ENCODE measurements at regions not wholly inside any gene's neighbourhood (a gene's known extent, or its start where the extent isn't known, plus 50 kb on each side); places are given as distances from the start of the nearest gene placed in this dataset.
"Not testable (repeated sequence)": the region's sequence is repeated elsewhere in the genome, so short reads cannot be mapped to it uniquely, and the experiment has no call there.

DNA sequence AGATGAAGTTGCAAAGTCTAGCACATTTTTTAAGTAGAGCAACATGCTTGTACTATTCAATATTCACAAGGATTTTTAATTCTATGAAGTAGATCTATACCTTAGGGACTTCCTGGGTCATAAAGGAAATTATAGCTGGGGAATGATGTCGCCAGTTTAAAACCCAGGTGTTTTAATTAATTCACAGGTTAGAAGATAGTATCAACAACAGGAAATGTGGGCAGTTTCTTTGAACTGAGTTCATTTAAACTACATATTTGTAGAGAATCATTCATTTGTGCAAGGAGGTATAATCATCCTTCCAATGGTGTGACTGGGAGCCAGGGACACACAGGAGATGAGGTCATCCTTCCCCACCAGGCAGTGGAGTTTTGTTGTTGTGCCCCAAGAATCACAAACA is 181.3 kb upstream of the KLF3 start:
- no peak for TF ChIP-seq CTCF (IDR thresholded peaks at IDR 0.05)
- no peak for ATAC-seq (ENCODE audit: low FRiP score)

GRCh38 chr4:38483628-38484027 is 180.4 kb upstream of the KLF3 start:
- not testable (repeated sequence) for DNase-seq (ENCODE audit: low spot score); ATAC-seq (ENCODE audit: low FRiP score)

More for the DNA sequence above, 181.3 kb upstream of the KLF3 start:
- no peak for DNase-seq (ENCODE audit: low spot score)

- TF ChIP-seq CTCF (IDR thresholded peaks at IDR 0.05) = no peak
- DNase-seq (ENCODE audit: low spot score) = no peak
- ATAC-seq (ENCODE audit: low FRiP score) = peak; percentile 54
Observed at GRCh38 chr4:38489011-38489861, 174.8 kb upstream of the KLF3 start.

DNA sequence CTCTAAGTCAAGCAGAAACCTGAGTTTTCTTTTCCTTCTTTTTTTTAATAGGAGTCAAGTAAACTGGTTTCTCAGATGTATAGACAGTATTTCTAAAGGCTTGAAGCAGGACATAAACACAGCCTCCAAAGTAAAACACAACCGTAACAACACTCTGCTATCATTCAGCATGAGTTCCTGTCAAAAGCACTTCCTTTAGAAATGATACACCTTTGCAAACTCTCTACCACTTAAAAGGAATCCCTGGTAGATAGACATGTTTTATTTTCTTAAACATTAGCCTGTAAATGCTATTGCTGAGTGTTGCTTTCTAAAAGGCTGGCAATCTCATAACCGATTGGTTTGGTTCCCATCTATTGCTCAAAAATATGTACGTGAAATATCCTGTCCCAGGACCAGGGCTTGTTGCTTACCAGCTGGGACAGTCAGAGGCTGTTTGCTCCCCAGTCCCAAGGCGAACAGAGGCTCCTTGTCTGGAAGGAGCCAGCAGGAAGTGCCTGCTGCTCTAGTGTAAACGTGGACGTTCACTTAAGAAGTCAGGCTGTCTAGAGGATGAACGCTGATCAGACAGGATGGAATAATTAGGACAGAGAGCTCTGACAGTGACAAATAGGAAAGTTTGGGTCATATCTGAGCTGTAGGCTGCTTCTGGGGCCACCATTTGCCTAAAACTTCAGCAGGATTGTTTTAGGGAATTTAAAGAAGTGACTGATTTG is 173.9 kb upstream of the KLF3 start:
- DNase-seq (ENCODE audit: low spot score) (no peak), ATAC-seq (ENCODE audit: low FRiP score) (no peak)
- no peak for TF ChIP-seq CTCF (IDR thresholded peaks at IDR 0.05)

DNA sequence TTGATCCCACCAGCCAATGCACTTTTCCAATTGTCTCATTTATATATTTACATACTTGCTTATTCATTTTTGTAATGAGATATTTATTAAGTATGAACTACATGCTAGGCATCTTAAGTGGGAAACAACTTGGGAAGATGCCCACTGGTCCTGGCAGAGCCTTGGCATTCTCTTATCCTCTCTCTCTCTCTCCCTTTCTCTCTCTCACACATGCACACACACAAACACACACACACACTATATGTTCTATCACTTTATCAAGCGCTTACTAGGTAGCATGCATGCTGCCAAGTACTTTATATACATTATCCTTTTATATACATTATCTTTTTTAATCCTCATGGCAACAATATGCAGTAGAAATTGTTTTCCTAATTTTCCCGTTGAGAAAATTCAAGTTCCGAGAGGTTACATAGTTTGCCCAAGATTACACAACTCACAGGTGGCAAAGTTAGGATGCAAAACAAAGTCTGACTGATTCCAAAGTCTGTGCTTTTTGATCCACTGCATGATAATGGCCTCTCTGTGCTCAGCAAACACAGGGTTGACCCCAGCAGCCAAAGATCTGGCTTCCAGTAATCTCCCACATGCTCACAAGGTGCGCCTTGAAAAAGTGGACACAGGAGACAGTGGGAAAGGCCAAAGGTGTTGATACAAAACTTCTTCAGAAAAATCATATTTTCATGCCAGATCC is 173.1 kb upstream of the KLF3 start:
- DNase-seq (ENCODE audit: low spot score) = no peak
- no peak for TF ChIP-seq CTCF (IDR thresholded peaks at IDR 0.05)
- ATAC-seq (ENCODE audit: low FRiP score) = no peak

DNA sequence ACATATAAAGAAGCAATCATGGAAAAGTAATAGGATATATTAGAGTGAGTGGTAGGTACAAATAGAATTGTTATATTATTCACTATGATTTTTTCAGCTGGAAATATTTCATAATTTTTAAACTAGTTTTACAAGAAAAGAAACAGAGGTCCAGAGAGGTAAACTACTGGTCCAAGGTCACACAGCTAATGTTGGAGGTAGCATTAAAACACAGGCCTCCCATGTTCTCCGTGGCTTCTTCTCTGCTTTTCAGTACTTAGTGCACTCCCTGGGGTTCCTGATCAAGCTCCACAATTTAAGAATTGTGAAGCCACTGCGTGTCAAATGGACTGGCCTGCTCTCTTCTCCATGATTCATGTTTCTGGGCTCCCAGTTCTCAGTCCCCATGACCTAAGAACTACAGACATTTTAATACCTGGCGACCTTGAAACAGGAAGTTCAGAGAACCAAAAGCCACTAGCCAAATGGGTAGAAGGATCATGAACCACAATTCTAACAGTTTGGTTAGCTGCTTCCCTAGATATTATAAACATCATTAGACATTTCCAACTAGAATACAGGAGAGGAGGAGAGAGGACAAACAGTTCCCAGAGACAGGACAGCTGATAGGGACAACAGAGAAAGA is 172.0 kb upstream of the KLF3 start:
- no peak for TF ChIP-seq CTCF (IDR thresholded peaks at IDR 0.05)
- ATAC-seq (ENCODE audit: low FRiP score) (no peak), DNase-seq (ENCODE audit: low spot score) (no peak)

DNA sequence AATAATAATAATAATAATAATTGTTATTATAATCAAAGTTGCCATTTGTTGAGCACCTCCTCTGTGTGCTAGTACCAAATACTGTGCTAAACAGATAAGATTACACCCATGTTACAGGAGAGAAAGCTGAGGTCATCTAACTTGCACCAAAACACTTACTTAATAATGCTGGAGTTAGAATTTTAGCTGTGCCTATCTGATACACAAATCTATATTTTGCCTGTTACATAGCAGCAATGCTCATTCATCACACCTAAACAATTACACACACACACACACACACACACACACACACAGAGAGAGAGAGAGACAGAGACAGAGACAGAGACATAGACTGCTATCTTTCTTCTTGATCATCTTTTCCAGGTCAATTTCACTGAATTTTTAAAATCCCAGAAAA is 170.9 kb upstream of the KLF3 start:
- ATAC-seq (ENCODE audit: low FRiP score) (no peak), DNase-seq (ENCODE audit: low spot score) (no peak)
- no peak for TF ChIP-seq CTCF (IDR thresholded peaks at IDR 0.05)
